ENCODE measurements at regions not wholly inside any gene's neighbourhood (a gene's known extent, or its start where the extent isn't known, plus 50 kb on each side); places are given as distances from the start of the nearest gene placed in this dataset.

- Histone ChIP-seq H3K4me2 (ENCODE audit: control insufficient read depth, insufficient read depth) (no peak overlapping the region), H3K4me1 (ENCODE audit: control insufficient read depth, insufficient read depth, low read length) (peaks cover 8% of the 10 kb centered on the region), H3K27me3 (replicated peaks in 1 of 2; ENCODE audit: control insufficient read depth in 2 of 2, insufficient read depth in 2 of 2, low read length in 1 of 2) (no peaks in the 10 kb centered on the region), H2AFZ (ENCODE audit: control insufficient read depth, low read depth, low read length) (no peak overlapping the region), H3K79me2 (ENCODE audit: control insufficient read depth, insufficient read depth, low read length) (no peaks in the 10 kb centered on the region), H4K20me1 (ENCODE audit: control insufficient read depth, insufficient read depth) (no peaks in the 10 kb centered on the region), H3K4me3 (no peak overlapping the region), H3K9ac (ENCODE audit: control insufficient read depth, insufficient read depth, low read length) (no peak overlapping the region), H3K9me3 (replicated peaks; ENCODE audit: control insufficient read depth, insufficient read depth, low read length) (no peaks in the 10 kb centered on the region), H3K36me3 (ENCODE audit: control insufficient read depth in 2 of 2, insufficient read depth in 2 of 2, low read length in 1 of 2) (no peaks in the 10 kb centered on the region), H3K27ac (ENCODE audit: control insufficient read depth, insufficient read depth) (no peak overlapping the region)
- intact Hi-C loops (cut with micrococcal nuclease; ENCODE audit: unreplicated experiment) (no loop called here), in situ Hi-C loops (cut with MboI) (no loop called here)
- 51% methylated on average over 7 of the region's 7 CpGs for WGBS (ENCODE audit: insufficient coverage, insufficient replicate concordance, low lambda C conversion rate, missing lambda C conversion rate)
- no peak for FAIRE-seq
- POLR2A ChIA-PET, result no interaction called here
- RAD21 ChIA-PET (ENCODE audit: unreplicated experiment), result no interaction called here
- CTCF ChIA-PET, result no interaction called here
- BruUV-seq (replicated peaks), result no TSS peak
- ATAC-seq, result no peak
- SMC1A ChIA-PET (ENCODE audit: uncharacterized antibody, unreplicated experiment), result no interaction called here
- DNase-seq (ENCODE audit: low read depth, low spot score), result no peak
- no peak for TF ChIP-seq ZNF622 (IDR thresholded peaks at IDR 0.05)
- TF ChIP-seq USF2 (IDR thresholded peaks at IDR 0.05; ENCODE audit: borderline replicate concordance, low read depth, low read length), result no peak
- TF ChIP-seq FOXM1 (IDR thresholded peaks at IDR 0.05; ENCODE audit: low read depth, low read length), result no peak
- no peak for TF ChIP-seq CBX3 (IDR thresholded peaks at IDR 0.05; ENCODE audit: borderline replicate concordance, low read depth)
- TF ChIP-seq IKZF1 (conservative IDR thresholded peaks at IDR 0.05), result no peak
- no peak for TF ChIP-seq SREBF2 (IDR thresholded peaks at IDR 0.05; ENCODE audit: low read length)
- TF ChIP-seq RELA (IDR thresholded peaks at IDR 0.05; ENCODE audit: borderline replicate concordance, partially characterized antibody), result no peak
- no peak for TF ChIP-seq BHLHE40 (IDR thresholded peaks at IDR 0.05; ENCODE audit: borderline replicate concordance in 1 of 2, low read depth in 2 of 2, low read length in 1 of 2)
- no peak for TF ChIP-seq ZBED1 (IDR thresholded peaks at IDR 0.05; ENCODE audit: borderline replicate concordance)
- TF ChIP-seq FOS (IDR thresholded peaks at IDR 0.05; ENCODE audit: borderline replicate concordance, extremely low read depth, insufficient read length), result no peak
- TF ChIP-seq SPI1 (IDR thresholded peaks at IDR 0.05; ENCODE audit: borderline replicate concordance, insufficient read depth, low read depth, low read length), result no peak
- no peak for TF ChIP-seq SIN3A (IDR thresholded peaks at IDR 0.05; ENCODE audit: low read depth, low read length)
- no peak for TF ChIP-seq CTCF (IDR thresholded peaks at IDR 0.05 in 2 of 3, conservative IDR thresholded peaks at IDR 0.05 in 1 of 3; ENCODE audit: control insufficient read depth in 2 of 3, extremely low read depth in 1 of 3, insufficient read depth in 1 of 3, low read depth in 3 of 3, low read length in 3 of 3)
Observed at GRCh38 chr12:27899151-27899661, 73.3 kb downstream of the PTHLH start.

Measured in GM12878 (cell line).